Fibroblast of upper back skin (primary cell): ENCODE measurements at regions not wholly inside any gene's neighbourhood (a gene's known extent, or its start where the extent isn't known, plus 50 kb on each side); places are given as distances from the start of the nearest gene placed in this dataset.

ENCODE experiments used
- DNase-seq: peaks from one replicate; pipeline ENCODE4 v3.0.0-alpha.2; 2013

DNA sequence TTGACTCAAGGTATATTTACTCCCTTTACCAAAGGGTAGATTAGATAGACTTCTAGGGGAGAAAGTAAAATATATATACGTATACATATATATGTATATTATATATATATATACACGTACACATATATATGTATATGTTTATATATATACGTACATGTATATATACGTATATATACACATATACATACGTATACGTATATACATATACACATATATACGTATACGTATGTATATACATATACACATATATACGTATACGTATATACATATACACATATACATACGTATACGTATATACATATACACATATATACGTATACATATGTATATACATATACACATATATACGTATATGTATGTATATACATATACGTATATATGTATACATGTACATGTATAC lies 430.5 kb upstream of the ANO3 start:
- DNase-seq: no peak

DNA sequence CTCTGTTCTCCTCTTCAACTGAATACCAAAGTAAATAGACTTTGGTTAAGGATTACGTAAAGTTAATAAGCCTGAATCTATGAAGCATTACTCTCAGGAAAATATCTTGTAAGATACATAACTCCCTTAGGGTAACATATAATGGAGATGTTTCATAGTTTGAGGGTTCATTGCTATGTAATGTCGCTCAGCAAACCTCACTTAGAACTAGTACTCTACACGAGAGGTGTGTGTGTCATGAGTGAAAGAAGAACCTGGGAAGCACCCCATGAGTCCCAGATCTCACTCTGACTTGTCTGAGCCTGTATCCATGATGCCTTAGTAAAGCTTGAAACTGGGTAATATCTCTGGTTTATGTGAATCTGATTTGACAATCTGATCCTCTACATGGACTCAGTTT lies 429.5 kb upstream of the ANO3 start:
- DNase-seq: no peak

DNA sequence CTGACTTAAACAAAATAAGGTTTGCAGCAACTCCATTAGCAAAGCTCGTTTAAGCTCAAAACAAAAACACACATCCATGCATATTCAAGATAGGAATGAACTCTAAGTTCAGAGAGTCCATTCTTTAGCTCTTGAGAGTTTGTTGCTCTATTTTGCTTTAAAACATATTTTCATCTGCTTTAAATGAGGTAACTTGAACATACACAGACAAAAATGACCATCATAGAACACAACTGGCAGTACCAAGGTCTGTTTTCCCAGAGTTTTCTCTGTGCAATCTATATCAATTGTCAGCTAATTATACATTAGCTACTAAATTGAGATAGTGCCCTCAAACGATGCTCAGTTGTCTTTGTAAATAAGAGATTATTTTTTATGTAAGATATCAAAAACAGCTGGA lies 423.2 kb upstream of the ANO3 start:
- DNase-seq: no peak

DNA sequence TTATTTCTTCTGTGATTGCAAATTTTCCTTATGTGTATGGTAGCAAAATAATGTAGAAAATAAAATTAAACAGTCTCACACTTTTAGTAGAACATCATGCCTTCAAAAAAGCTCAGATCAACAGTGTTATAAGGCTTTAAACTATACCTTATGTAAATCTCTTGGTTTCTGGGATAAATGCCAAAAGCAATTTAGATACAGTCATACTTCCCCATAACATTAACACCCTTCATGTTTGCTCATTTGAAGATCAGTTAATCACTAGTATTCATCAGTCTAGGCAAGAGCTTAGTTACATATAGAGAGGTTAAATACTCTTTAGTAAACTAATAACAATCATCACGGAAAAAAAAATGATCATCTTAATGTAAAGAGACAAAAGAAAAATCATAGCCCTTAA lies 421.8 kb upstream of the ANO3 start:
- DNase-seq: peak; percentile 12

DNA sequence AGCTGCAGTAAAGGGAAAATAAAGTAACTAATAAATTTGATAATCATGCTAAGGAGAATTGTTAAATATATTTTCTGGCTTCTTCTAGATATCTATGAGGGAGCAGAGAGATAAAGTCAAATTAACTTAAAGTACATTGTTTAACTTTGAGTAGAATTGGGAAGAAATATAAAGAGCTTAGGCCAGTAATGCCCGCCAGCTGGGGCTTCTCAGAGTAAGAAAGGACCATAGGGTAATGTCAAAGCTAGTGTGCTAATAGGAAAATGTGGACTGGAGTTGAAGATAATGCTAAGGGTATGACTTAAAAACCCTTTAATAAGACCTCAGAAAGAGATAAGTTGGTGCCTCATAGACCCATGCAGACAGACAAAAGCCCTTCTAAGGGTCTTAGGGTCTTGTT lies 411.6 kb upstream of the ANO3 start:
- DNase-seq: no peak

DNA sequence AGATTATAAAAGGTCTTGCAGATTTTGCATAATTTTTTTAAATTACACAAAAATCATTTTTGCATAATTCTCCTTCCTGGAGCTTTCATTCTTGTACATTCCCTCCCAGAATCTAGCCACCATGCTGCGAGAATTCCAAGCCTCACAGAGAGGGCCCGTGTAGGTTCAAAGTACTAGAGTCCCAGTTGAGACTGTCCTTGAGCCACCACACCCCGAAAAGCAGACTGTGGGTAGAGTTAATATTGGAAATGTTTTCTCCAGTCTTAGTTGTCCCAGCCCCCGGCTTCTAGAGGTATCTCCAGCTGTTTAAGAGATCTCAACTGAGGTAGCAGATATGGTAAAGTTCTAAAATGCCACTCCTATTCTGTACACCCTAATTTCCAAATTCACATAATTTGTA lies 407.3 kb upstream of the ANO3 start:
- DNase-seq: no peak

DNA sequence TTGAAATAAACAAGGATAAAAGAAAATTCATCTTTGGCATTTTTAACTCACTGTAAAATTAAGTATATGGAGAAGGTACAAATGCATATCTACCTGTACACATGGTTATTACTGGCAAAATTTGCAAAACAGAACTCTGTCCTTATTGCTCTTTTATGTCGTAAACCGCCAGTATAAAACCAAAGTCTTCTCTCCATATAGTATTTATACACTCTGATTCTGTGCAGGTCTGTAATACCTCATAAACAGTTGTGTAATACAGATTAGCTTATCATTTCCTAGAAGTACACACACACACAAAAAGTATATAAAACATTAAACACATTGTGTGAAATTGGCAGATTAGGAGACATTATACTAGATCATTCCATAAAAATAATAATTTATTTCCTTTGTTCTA lies 406.6 kb upstream of the ANO3 start:
- DNase-seq: no peak

DNA sequence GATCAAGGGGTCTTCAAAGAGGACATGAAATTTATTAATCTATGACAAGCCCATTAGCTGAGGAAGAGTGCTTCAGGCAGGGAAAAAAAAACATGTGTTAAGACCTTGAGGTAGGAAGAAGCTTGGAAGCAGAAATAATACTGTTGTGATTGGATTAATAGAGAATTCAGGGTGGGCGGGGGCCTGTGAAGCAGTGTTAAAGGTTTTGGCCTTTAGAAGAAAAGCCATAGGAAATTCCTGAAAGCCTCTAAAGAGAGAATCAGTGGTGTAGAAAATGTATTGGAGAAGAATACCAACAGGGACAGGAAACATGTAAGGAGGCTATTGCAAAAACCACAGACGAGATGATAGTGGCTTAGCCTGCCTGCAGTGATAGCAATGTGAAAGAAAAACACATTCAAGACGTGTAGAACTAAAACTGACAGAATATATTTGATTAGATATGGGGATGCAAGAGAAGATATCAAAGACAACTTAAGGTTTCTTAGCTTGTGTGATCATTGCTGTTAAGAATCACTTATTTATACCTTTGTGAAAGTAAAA lies 404.4 kb upstream of the ANO3 start:
- no peak for DNase-seq

DNA sequence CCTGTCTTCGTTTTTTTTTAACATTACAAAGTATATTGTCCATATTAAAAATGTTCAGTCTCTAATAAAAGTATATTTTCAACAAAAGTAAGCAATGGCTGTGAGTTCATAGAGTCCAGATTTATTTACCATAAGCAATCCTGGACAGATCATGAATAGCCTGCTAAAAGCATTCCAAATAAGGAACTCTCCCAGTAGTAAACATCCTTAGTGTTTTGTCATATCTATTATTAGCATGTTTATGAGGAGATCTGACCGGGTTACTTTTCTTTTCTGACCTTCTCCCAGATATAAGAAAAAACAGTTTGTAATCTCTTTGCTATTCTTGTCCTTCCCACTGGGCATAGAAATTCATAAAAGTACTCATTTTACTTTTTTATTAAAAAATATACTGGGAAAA lies 403.9 kb upstream of the ANO3 start:
- DNase-seq: no peak

DNA sequence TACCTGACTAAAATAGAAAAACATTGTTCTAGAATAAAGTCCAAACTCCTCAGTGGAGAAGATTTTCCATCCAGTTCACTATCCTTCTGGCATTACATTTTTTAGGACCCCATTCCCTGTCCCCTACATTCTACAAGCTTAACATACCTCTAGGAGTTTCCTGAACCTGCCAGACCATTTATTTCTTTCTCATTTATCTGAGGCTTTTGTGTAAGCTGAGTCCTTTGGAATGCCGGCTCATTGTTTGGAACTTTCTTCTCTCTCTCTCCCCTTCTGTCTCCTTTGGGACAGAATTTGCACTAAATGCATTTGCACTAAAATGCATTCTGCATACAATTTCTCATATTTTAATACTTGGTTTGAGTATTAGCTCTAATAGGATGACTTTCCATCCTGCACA lies 393.0 kb upstream of the ANO3 start:
- no peak for DNase-seq

DNA sequence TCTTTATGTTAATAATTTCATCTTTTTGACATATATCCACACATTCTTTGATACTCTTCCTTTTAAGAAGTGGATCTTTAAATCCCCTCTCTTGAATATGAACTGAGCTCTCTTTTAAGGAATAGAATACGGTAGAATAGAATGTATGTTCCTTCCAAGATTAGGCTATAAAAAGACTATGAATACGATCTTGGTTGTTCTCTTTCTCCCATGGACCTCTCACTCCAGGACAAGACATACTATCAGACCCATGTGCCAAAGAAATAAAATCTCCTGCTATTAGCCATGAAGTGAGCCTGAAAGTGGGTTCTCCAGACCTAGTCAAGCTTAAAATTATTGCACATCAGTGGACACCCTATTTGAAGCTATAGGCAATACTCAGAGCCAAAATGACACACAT lies 392.2 kb upstream of the ANO3 start:
- DNase-seq: no peak

DNA sequence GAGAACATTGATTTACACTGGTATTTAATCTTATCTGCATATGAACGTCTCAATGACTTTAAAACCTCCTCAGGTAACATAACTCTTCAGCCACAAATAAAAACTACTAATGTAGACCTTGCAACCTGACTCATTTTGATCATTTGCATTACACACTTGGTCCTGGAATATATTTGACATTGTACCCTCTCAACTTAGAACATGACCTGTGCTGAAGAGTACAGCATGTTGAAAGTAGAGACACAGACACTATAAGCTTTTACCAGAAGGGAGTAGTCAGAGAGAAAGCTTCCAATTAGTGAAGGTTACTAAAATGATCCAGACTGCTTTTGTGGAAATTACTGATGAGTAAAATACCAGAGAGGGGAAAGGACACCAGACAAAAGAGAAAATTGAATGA lies 390.6 kb upstream of the ANO3 start:
- no peak for DNase-seq

DNA sequence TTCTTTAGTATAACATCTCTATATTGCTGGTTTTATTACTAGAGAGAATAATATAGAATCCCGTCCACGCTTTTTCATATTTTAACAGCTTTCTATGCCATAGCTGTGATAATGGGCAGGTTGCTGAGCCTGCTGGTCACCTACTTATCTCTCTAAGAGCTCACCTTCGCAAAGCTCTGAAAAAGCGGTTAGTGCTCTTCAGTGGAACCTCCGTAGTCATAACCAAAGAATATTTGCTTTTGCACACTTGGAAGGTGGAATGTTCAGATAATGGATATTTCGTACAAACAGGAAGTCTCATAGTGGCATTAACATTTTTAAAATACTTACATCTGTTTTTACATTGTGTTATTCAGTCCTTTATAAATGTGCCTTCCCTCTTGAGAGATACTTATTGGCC lies 388.9 kb upstream of the ANO3 start:
- DNase-seq: no peak

DNA sequence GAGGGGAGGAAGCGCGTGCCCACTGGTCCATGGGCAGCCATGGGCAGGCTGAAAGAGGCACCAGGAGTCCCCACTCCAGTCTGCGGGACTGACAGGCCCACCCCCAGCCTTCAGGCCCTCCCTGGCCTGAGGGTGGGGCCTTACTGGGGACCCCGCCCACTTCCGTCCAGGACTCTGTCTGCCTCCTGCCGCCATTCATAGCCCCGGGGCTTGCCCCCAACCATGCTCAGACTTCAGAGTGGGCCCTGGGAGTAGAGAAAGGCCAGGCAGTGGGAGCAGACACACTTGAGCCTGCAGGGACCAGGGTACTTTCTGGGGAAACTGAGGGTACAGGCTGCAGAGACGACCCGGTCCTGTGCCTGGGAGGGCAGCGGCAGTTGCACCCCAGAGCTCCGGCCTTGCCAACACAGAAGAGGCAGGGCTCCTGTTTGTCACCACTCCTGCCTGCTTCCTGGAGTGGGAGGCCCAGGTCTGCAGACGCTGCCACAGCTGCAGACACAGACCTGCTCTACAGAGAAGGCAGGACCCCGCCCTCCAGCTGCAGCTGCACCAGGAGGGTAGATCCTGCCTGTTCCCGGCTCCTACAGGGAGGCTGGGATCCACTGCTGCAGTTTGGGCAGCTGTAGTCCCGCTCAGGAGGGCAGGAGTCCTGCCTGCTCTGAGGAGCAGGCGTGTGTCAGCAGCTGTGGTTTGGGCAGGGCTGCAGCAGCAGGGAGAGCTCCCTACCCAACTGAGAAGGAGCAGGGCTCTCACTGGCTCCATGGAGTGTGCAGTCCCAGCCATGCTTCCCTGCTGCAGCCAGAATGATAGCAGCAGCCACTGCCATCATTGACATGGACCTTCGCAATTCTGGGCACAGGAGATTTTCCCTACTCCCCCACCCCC lies 387.9 kb upstream of the ANO3 start:
- no peak for DNase-seq

DNA sequence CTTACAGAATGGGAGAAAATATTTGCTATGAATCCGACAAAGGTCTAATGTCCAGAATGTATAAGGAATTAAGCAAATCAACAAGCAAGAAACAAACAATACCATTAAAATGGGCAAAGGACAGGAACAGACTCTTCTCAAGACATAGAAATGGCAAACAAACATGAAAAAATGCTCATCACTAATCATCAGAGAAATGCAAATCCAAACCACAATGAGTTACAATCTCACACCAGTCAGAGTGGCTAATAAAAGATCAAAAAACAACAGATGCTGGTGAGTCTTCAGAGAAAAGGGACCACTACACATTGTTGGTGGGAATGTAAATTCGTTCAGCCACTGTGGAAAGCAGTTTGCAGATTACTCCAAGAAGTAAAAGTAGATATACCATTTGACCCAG lies 382.0 kb upstream of the ANO3 start:
- DNase-seq: no peak

DNA sequence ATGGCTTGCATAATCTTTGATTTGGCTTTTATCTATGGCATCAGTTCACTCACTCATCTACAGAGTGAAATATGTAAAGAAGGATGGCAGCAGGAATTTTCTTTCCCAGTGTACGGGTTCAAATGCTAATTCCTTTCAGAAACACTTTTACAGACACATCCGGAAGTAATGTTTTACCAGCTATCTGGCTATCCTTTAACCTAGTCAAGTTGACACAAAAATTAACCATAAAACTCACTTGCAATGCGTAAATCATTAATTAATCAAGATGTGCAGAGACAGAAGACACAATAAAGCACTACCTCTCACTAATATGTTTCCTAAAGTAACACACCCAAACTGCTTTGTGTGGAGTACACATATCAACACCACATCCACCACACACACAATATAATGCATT lies 378.9 kb upstream of the ANO3 start:
- no peak for DNase-seq

DNA sequence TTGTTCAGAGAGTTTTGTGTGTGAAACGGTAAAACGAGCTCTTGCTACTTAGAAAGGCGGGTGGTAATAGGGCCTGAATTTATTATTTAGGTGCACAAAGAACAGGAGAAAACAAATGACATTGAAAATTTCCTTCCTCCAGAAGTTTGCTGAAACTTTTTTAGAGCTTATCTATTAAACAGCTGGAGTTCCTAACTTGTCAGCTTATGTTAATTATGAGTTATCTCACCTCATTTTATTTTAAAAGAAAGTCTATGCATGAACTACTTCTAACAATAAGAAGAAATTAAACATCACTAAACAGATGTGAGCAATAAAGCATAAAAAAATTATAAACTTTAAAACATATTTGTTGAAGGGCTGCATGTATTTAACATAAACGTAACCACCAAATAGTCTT lies 373.9 kb upstream of the ANO3 start:
- DNase-seq: no peak

DNA sequence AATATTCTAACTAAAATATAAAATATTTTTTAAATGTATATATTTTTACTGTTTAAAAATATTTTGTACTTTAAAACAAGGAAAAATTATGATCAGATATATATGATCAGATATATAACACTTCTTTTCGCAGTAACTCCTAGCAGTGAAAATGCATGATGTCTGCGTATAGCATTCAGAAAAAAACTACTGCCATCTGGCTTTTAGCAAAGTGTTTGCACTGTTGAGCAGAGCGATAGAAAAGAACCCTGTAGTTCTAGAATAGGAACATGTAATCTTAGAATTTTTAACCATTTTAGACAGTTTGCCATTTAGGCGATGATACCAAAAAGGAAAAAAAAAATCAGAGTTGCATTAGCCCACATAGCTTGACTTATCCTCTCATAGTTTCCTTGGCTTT lies 370.4 kb upstream of the ANO3 start:
- no peak for DNase-seq

DNA sequence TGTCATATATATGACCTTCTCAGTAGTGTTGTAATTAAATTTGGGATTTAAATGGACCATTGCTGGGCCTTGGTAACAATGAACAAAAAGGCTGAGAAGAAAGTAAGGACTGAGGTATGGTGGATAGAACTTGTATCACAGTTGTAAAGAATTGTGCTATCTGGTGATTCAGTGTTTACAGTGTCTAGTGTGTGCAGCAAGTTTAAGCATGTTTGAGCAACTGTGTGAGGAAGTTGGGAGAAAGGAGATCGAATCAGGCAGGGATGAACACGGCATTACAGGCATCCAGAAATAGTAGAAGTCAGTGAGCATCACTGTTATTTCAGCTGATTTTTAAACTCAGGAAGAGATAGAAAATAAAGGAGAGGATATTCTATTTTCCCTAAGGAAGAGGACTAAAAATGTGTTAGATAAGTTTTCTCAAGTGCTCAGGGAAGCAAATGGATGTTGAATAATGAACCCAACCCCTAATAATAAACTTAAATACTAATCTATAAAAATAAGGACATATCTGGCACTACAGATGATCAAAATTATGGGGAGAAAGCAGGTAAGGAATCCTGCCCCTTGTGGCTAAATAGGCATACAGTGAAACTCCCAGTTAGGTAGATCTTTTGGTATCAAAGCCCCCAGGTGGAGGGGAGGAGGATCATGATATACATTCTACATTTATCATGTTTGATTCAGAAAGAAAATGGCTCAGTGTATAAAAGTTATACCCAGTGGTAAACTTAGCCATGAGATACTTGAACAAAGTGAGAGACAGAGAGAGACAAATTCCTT lies 361.0 kb upstream of the ANO3 start:
- DNase-seq: no peak

DNA sequence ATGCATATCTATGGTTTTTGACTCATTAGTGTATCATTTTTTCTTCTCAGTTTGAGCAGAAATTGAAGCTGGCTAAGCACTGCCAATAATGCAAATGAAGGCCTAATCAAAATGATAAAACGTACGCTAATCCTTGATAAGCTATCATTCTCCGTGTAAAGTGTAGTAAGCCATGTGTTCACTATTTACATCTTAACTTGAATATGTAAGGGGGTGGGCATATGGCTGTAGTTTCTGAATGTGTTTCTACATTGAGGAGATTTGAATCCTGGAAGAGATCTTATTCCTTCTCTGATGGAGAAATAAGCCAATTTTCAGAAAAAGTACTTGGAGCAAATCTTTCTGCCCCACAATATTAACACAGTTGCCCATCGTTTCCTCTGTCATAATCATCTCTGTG lies 351.8 kb upstream of the ANO3 start:
- no peak for DNase-seq

DNA sequence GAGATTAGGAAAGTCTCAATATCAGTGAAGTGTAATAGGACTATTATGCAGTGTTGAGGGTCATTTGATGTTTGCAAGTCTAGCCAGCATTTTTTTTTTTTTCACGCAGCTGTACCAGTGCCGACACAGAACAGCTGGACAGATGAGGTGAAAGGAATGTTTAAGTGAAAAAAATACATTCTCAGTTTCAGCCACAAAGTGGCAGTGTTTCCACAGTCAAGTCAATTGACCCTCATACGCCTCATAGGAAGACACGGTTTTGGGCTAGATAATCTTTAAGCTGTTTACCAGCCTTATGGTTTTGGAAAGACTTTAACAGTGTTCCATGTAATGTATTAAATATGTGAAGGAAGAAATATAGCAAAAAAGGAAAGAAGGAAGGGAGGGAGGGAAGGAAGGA lies 349.9 kb upstream of the ANO3 start:
- DNase-seq: peak; percentile 76

DNA sequence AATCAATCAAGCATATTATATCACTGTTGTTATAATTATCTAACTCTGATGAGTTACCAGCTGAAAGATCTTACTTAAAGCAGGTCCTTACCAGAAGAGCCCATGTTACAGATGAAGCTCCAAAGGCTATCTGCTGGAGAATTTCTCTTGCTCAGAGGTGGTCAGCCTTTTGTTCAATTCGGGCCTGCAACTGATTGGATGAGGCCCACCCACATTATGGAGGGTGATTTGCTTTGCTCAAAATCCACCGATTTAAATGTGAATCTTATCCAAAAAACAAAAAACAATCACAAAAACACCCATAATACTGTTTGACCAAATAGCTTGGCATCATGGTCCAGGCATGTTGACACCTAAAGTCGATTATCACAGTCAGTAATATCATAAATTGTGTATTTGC lies 348.6 kb upstream of the ANO3 start:
- no peak for DNase-seq

DNA sequence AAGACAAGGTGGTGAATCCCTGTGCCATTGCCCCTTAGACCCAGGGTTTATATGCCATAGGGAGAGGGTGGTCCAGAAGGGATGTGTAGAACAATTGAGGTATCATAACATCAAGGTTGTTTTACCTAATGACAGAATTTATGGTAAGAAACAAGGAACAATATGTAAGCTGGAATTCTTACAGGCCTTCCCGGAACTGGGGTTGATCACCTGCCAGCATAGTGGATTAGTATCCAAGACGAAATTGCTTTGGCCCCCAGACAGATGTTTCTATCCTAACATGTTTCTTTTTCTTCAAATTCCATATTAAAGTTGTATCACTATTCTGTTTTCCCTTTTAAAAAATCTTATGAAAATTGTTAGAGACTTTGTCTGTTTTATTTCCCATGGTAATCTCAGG lies 343.8 kb upstream of the ANO3 start:
- no peak for DNase-seq

DNA sequence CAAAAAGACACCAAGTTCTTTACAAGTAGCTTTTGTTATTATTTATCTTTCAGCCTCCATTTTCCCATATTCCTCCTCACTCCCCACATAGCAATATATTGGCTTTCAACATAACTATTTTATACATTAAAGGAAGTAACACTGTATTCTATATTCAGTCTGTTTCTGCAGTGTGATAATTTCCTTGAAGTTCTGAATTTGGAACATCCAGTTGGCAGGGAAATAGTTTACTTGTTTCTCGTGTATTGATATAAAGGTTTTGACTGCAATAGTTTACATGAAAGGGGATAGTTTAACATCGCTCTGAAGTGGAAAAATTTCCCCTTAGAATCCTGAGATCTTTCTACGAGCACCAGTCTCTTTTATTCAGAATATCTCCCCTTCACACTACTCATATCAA lies 341.5 kb upstream of the ANO3 start:
- DNase-seq: no peak
